ENCODE measurements at regions not wholly inside any gene's neighbourhood (a gene's known extent, or its start where the extent isn't known, plus 50 kb on each side); places are given as distances from the start of the nearest gene placed in this dataset.

DNA sequence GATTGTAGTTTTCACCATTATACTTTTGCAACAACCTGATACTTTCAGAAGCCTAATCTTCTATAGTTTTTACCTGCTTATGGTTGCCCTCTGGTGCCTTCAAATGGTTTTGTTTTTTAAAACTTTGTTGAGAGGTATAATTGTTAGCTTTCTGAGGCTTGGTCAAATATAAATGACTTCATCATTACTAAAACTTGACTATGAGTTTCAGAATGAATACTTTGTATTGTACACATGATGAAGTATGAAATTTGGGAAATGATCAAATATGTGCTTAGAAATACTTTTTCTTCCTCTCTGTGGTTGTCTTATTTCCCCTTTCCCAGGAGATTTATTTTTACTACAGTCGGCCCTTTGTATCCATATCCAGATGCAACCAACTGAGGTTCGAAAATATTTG lies 151.8 kb upstream of the B3GALT2 start:
- FAIRE-seq = no peak

DNA sequence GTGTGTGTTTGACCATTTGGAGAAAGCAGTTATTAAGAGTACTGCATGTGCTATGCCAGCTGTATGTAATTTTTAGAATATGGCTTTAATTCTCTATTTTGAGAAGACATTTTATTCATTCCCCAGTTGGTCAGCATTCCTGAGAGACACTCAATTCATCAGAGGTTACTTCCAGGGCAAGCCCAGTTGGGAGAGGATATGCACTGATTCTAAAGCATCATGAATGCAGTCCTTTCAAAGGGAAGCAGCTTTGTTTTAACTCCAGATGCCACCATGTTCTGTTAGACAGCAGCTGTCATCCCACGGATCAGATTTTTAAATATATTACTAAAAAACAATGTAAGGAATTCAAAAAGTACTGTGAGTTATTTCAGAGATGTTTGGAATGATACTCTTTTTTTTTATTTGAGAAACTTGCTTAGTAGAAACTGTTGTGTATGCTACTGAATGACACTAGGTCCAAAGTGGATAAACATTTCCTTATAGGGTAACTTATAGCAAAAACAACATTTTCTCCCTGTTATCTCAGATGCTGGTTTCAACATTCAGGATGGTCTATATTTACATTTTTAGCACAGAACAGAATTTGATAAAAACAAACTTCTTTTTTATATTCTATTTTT lies 149.5 kb upstream of the B3GALT2 start:
- H3K4me3 ChIP-seq (ENCODE audit: low read depth, low read length) = no peak overlapping the region
- FAIRE-seq (no peak), DNase-seq (ENCODE audit: low read depth) (no peak)
- TF ChIP-seq, protein P1, sequence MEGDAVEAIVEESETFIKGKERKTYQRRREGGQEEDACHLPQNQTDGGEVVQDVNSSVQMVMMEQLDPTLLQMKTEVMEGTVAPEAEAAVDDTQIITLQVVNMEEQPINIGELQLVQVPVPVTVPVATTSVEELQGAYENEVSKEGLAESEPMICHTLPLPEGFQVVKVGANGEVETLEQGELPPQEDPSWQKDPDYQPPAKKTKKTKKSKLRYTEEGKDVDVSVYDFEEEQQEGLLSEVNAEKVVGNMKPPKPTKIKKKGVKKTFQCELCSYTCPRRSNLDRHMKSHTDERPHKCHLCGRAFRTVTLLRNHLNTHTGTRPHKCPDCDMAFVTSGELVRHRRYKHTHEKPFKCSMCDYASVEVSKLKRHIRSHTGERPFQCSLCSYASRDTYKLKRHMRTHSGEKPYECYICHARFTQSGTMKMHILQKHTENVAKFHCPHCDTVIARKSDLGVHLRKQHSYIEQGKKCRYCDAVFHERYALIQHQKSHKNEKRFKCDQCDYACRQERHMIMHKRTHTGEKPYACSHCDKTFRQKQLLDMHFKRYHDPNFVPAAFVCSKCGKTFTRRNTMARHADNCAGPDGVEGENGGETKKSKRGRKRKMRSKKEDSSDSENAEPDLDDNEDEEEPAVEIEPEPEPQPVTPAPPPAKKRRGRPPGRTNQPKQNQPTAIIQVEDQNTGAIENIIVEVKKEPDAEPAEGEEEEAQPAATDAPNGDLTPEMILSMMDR (IDR thresholded peaks at IDR 0.05; ENCODE audit: insufficient read depth, low read length, severe bottlenecking) = no peak
- H3K27me3 ChIP-seq (ENCODE audit: control insufficient read depth, insufficient read depth, low read length) = no peaks in the 10 kb centered on the region
- no peaks in the 10 kb centered on the region for H3K36me3 ChIP-seq (ENCODE audit: control insufficient read depth, insufficient read depth, low read length)

More for the DNA sequence above, 151.8 kb upstream of the B3GALT2 start:
- TF ChIP-seq, protein P1 (IDR thresholded peaks at IDR 0.05; ENCODE audit: insufficient read depth, low read length, severe bottlenecking) = no peak
- no peak overlapping the region for H3K4me3 ChIP-seq (ENCODE audit: low read depth, low read length)
- H3K36me3 ChIP-seq (ENCODE audit: control insufficient read depth, insufficient read depth, low read length) = no peaks in the 10 kb centered on the region
- DNase-seq (ENCODE audit: low read depth) = peak; percentile 54
- H3K27me3 ChIP-seq (ENCODE audit: control insufficient read depth, insufficient read depth, low read length) = no peaks in the 10 kb centered on the region

DNA sequence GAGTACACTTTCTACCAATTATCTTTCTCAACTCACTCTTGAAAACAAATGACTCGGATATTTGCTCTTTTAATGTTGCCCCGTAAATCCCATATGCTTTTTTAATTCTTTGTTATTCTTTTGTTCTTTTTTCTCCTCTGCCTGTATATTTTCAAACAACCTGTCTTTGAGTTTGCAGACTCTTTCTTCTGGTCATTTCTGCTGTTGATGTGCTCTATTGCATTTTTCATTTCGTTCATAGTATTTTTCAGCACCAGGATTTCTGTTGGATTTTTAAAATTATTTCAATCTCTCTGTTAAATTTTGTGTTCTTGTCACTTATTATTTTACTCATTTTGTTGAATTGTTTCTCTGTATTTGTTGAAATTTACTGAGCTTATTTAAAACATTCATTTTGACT lies 146.8 kb upstream of the B3GALT2 start:
- no peak for FAIRE-seq
- H3K27me3 ChIP-seq (ENCODE audit: control insufficient read depth, insufficient read depth, low read length) = no peaks in the 10 kb centered on the region
- H3K4me3 ChIP-seq (ENCODE audit: low read depth, low read length) = no peak overlapping the region
- TF ChIP-seq, protein P1 (IDR thresholded peaks at IDR 0.05; ENCODE audit: insufficient read depth, low read length, severe bottlenecking) = no peak
- no peak for DNase-seq (ENCODE audit: low read depth)
- no peaks in the 10 kb centered on the region for H3K36me3 ChIP-seq (ENCODE audit: control insufficient read depth, insufficient read depth, low read length)

DNA sequence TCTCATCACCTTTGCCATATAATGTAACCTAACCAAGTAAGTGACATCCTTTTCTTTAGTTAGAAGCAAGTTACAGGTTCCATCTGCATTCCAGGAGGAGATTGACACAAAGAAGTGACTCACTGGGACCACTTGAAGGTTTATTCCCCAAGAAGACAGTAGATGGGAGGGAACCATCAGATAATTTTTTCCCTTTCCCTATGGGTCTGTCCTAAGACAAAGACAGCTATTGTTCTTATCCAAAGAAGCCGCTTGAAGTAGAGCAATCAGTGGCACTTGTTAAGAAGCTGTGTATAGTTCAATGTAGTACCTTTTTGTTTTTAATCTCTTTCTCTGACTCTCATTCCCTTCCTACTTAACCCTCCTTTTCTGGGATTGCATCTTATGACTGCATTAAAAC lies 139.9 kb upstream of the B3GALT2 start:
- FAIRE-seq (no peak), DNase-seq (ENCODE audit: low read depth) (no peak)
- Histone ChIP-seq H3K36me3 (ENCODE audit: control insufficient read depth, insufficient read depth, low read length) (no peaks in the 10 kb centered on the region), H3K4me3 (ENCODE audit: low read depth, low read length) (no peak overlapping the region), H3K27me3 (ENCODE audit: control insufficient read depth, insufficient read depth, low read length) (no peaks in the 10 kb centered on the region)
- TF ChIP-seq, protein P1 (IDR thresholded peaks at IDR 0.05; ENCODE audit: insufficient read depth, low read length, severe bottlenecking) = no peak

DNA sequence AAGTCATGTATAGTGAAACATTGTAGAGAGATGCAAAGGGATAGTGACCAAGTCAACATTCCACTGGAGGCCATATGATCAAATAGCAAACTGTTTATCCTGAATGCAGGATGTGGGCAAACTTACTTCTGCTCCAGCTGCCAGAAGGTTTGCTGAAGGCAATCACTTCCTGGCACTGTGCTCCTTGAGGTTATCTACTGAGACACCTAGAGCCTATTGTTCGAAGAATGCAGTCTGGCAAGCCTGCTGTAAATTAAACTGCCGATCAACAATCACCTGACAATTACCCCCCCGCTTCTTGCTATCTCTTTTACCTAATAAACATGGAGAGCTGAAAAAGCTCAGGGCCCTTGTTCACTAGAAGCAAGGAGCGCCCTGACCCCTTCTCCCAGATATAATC lies 139.4 kb upstream of the B3GALT2 start:
- DNase-seq (ENCODE audit: low read depth) = no peak

More for the DNA sequence above, 139.4 kb upstream of the B3GALT2 start:
- Histone ChIP-seq H3K27me3 (ENCODE audit: control insufficient read depth, insufficient read depth, low read length) (no peaks in the 10 kb centered on the region), H3K4me3 (ENCODE audit: low read depth, low read length) (no peak overlapping the region), H3K36me3 (ENCODE audit: control insufficient read depth, insufficient read depth, low read length) (no peaks in the 10 kb centered on the region)
- TF ChIP-seq, protein P1 (IDR thresholded peaks at IDR 0.05; ENCODE audit: insufficient read depth, low read length, severe bottlenecking) = no peak
- FAIRE-seq = no peak

All from bronchial epithelial cell (primary cell).